ENCODE measurements at regions not wholly inside any gene's neighbourhood (a gene's known extent, or its start where the extent isn't known, plus 50 kb on each side); places are given as distances from the start of the nearest gene placed in this dataset.
A peak's percentile ranks its signal among the peaks of the same experiment; 100 is the strongest.

GRCh38 chr5:169531631-169532030 lies 51.9 kb upstream of the SPDL1 start:
- no peak for DNase-seq

- DNase-seq: no peak
These were observed 55.7 kb upstream of the SPDL1 start for GRCh38 chr5:169527863-169528262.

GRCh38 chr5:169527066-169527465 lies 56.5 kb upstream of the SPDL1 start:
- DNase-seq: peak in 2 of 4 experiments; percentile 4 to 19

DNA sequence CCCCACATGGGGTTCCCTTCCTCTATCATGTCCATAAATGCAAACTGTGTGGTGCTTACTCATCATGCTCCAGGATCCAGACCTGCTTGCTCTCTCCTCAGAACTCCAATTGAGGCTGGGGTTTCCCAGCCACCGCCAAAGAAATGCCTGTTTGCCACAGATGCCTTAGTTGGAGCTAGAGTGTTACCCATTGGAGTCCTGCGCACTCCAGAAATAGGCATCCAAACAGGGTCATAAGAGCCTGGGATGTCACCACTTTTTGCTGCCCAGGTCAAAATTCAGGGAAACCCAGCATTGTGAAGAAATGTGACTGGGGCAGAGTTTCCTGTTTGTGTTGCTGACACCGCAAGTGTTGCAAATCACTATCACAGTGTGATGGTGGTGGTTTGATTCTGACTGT lies 60.7 kb upstream of the SPDL1 start:
- peak in 3 of 4 experiments; percentile 25 to 28 (median 25) for DNase-seq

DNA sequence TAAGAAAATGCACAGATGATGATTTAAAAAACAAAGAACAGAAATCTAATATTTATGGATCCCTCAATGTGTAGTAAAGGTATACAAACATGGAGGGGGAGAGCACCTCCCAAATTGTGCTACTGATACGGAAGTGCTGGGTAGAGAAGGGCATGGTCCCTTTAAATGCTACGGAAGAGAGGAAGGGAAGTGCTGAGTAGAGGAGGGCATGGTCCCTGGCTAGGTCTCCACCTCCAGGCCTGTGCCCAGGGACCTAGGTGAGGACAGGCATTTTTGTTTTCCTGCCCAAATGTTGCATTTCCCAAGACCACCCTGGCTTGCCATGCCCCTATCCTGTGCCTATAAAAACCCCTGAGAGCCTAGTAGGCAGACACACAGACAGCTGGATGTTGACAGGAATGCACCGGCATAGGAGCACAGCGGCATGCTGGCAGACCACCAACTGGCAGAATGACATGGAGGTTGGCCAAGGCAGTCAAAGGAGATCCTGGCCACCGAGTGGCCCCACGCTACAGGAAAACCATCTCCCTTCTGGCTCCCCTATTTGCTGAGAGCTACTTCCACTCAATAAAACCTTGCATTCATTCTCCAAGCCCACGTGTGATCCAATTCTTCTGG lies 62.1 kb upstream of the SPDL1 start:
- no peak for DNase-seq

GRCh38 chr5:169519358-169519757 lies 64.2 kb upstream of the SPDL1 start:
- no peak for DNase-seq

DNA sequence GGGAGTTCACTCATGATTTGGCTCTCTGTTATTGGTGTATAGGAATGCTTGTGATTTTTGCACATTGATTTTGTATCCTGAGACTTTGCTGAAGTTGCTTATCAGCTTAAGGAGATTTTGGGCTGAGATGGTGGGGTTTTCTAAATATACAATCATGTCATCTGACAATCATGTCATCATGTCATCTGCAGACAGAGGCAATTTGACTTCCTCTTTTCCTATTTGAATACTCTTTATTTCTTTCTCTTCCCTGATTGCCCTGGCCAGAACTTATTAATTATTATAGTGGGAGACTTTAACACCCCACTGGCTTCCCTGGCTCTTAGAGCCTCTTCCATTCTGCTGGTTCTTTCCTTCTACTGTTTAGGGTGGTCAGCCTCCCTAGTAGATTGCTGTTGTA lies 64.8 kb upstream of the SPDL1 start:
- peak in 3 of 4 experiments; percentile 20 to 53 (median 51) for DNase-seq

GRCh38 chr5:169512385-169512784 lies 71.2 kb upstream of the SPDL1 start:
- no peak for DNase-seq

- DNase-seq: no peak
These were observed 71.9 kb upstream of the SPDL1 start for GRCh38 chr5:169511708-169512107.

DNA sequence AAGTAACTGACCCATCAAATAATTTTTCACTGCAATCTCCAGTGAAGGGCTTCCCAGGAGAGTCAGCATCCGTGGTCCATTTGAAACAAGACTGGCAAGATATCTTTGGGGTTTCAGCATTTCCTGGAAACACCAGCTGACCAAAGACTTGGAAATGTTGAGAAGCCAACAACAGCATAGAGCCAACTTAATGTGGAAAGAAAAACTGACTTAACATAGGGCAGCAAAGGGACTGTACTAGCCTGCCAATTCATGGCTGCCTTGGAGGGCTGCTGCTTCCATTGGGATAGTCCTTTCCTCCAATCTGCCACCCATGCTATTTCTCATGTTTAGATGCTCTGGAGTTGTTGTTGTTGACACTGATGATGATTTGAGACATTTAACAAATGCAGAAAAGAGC lies 76.5 kb upstream of the SPDL1 start:
- DNase-seq: no peak

GRCh38 chr5:169503886-169504285 lies 79.7 kb upstream of the SPDL1 start:
- DNase-seq: no peak

DNA sequence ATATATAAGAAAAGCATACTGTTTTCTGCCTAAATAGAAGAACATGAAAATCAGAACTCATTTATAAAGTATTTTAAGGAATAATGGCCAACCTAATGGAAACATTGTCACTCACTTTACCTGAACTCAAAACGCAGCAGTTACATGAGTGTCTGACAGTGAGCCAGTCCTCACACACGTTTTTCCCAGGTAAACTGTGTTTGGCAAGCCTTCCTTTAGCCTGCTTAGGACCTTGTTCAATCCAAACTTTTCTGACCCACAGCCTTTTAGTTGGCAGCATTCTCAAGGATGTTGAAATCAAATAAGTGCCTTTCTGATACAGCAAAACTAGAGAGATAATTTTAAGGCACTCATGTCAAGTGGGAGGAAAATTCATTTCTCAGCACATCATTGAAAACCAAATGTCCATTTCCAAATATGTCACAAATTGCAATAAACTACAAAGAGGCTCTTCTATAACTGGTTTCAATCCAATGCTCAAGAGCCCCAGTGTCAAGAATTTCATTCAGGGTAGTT lies 83.5 kb upstream of the SPDL1 start:
- no peak for DNase-seq

DNA sequence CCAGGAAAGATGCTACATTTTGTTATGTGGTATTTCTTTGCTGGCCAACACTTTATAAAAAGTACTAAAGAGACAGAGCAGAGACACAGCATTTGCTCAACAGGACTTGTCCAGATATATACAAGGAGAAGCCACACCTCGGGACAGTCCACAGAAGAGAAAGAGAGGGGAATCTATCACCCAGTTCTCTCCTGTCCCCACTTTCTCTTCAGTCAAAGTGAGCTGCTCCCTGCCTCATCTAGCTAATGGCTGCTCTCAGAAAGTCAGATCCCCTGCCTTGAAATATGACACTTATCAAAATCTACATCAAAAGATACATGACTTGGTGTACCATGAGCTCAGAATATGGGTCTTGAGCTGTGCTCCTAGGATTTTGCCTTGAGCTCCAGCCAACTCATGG lies 86.7 kb upstream of the SPDL1 start:
- no peak for DNase-seq

DNA sequence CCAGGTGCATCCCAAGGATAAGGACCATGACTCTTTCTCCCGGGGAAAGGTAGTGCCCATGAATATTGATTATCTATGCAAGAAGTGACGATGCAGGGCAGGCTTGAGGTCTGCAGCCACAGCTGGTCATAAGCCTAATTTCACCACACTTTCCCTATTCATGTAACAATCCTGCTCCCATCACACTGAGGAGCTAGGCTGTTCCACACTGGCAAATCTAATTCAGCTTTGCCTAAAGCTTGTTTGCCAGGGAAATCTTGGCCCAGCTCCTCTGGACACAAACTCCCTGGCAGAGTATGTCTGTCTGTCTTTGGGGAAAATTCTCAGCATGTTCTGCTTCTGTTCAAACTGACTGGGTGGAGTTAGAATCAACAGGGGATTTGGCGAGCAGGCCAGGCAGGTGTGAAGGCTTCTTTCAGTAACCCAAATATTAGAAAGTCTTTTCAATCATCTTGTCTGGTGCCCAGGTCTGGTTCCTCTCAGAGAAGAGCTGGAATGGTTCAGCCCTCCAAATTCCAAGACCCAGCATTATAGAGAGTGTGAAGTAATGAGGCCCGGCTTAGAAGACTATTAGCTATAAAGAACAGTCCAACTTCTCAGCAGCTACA lies 88.5 kb upstream of the SPDL1 start:
- DNase-seq: no peak

- no peak for DNase-seq
These were observed 89.1 kb upstream of the SPDL1 start for GRCh38 chr5:169494383-169494935.

GRCh38 chr5:169474226-169474625 lies 109.3 kb upstream of the SPDL1 start:
- DNase-seq: no peak

DNA sequence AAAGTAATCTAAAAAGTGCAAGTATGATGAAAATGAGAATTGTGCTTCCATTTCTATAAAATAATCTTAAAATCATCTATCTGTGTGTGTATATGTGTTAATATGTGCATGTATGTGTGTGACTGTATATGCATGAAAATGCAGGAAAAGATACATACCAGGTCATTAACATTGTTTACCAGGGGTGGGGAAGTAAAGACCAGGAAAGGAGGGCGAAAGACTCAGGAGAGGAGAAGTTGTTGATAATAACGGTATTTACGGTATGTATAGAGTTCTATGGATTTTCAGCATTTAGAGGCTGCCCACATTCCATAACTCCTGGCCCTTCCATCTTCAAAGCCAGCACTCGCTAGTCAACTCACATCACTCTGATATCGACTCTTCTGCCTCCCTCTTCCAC lies 111.0 kb upstream of the SPDL1 start:
- no peak for DNase-seq

- DNase-seq: no peak
These were observed 112.6 kb upstream of the SPDL1 start for GRCh38 chr5:169471021-169471420.

- no peak for DNase-seq
These were observed 116.4 kb upstream of the SPDL1 start for GRCh38 chr5:169467041-169467771.

DNA sequence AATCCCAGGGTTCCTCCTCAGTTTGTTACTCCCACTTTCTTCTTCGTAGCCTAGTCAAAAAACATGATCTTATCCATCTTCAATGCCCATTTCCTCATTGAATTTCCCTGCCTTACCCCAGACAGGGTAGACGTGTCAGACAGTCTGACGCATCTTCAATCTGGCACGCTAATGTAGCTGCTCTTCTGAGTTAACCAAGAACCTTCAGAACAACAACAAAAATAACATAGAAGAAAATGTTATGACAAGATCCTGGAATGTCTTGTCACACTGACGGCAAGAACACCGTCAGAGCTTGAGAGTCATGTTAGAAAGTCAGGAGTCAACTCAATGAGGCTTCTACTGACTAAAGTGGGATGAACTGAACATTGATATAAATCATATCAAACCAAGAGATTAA lies 122.7 kb upstream of the SPDL1 start:
- DNase-seq: no peak

DNA sequence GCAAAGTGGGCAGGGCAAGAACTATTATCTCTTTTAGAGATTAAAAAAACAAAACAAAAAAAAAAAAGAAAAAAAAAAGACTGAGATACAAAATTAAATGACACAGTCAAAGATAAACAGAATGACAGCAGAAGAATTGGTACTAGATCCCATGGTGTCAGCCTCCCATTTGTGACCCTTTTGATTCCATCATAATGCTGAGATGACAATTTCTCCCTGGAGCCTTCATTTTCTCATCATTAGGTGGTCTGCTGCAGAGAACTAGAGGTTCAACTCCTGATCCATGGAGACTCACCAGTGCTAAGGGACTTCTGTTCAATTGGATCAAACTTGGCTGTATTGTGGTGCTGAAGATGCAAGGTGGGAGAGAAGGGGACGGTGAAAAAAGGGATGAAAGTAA lies 123.5 kb upstream of the SPDL1 start:
- DNase-seq: no peak

- no peak for DNase-seq
These were observed 125.4 kb upstream of the SPDL1 start for GRCh38 chr5:169458221-169458620.

GRCh38 chr5:169450464-169450863 lies 133.1 kb upstream of the SPDL1 start:
- DNase-seq: no peak

- no peak for DNase-seq
These were observed 134.7 kb upstream of the SPDL1 start for GRCh38 chr5:169448826-169449225.
